SHP77 treated with DMSO at 0.1 percent for 48 hours (cell line): ENCODE measurements at regions not wholly inside any gene's neighbourhood (a gene's known extent, or its start where the extent isn't known, plus 50 kb on each side); places are given as distances from the start of the nearest gene placed in this dataset.
"Not testable (repeated sequence)": the region's sequence is repeated elsewhere in the genome, so short reads cannot be mapped to it uniquely, and the experiment has no call there.

Experiments
- DNase-seq: peaks from one replicate; lab custom pipeline; 2025; lab: John Stamatoyannopoulos, UW

DNA sequence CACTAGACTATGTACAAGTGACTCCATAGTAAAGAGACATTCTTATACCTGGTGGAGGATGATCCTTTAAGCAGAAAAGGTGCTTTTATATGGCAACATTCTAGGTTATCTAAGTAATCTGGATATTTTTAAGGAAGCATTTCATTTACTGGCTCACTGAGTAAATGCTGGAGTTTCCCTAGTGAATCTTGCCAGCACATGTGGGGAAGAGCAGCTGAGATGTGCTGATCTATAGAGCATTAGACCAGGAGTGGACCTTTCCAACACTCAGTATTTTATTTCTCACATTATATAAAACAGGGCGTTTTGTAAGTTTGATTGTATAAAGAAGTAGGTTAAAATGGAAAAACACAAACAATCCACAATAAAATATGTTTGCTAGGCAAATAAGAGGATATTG is 478.5 kb downstream of the ATP23 start:
- no peak for DNase-seq

DNA sequence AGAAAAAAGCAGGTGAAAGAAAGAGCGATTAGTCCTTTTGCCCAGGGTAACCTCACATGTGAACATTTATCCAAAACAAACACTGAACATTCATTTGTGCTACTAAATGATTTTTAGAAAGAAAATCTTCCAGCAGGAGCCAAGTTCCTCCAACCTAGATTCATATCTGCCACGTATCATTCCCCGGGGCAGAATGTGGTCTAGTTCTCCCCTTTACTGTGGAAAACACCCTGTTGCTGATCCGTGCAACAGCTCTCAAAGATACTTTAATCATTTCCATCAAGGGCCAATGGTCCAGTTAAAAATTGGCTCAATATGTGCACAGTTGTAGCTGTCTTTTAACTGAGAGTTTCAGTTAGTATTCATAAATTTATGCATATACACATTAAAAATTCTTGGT is 479.1 kb downstream of the ATP23 start:
- DNase-seq = no peak

DNA sequence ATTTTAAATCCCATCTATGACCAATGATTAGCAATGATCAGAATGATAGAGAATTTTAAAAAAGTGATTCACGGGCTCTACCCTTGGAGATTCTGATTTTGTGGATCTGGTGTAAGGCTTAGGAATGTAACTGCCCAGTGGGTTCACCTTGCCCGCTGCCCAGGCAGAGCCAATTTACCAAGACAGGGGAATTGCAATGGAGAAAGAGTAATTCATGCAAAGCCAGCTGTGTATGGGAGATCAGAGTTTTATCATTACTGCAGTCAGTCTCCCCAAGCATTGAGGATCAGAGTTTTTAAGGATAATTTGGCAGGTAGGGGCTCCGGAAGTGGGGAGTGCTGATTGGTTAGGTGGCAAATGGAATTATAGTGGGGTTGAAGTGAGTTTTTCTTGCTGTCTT is 480.6 kb downstream of the ATP23 start:
- DNase-seq = no peak

DNA sequence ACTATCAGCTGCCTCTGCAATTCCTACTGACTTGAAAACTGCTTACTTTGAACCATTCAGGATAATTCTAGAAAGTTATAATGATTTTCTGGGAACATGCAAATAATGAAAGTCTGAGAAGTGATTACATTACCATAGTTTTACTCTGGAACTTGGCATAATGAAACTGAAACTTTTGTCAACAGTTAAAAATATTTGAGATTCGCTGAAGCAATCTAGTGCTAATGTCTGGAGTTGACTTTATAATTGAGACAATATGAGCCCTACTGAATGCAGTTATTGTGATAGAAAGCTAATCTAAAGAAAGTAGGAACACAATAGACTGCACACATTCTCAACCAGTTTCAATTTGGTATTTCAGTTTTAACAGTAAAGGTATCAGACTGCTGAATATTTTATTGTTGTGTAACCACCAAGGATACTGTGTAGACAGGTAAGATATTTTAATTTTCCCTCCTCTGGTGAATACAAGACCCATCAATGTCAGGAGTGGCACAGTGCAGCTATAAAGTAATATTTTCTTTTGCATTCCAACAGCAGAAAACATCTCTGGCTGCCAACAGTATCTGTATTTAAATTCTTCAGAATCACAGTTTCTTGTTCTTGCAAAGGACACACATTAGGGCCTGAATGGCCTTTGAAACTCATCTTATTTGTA is 483.5 kb downstream of the ATP23 start:
- no peak for DNase-seq

DNA sequence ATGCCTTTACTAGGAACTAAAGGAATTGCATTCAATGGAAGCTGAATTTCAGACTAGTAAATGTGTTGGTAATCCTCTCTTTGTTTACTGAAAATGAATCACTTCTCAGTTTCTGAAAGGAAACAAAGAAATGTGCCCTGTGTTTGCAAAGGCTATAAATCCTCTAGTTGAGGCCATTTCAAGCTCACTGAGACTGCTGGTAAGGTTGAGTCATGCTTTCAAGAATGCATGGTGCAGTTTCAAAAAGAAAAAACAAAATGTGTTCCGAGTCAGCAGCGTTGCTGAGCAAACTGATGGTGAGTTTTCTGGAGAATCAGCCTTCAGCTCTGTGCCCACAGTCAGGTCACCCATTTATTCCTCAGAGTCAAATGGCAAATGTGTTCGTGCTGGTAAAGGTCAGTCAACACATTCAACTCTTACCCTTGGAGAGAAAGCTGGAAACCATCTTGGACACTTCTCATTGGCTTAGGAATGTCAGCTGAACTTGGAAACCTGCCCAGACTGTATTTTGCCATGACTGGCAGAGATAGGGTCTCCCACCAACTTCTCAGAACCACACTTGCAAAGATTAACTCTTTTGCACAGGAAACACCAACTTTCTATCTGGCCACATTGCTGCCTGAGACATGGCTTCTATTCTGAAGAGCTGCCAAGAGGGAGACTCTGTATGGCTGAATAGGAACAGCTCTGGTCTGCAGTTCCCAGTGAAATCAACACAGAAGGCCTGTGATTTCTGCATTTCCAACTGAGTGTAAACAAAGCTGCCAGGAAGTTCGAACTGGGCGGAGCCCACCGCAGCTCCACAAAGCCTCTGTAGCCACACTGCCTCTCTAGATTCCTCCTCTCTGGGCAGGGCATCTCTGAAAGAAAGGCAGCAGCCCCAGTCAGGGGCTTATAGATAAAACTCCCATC is 484.4 kb downstream of the ATP23 start:
- DNase-seq = no peak

DNA sequence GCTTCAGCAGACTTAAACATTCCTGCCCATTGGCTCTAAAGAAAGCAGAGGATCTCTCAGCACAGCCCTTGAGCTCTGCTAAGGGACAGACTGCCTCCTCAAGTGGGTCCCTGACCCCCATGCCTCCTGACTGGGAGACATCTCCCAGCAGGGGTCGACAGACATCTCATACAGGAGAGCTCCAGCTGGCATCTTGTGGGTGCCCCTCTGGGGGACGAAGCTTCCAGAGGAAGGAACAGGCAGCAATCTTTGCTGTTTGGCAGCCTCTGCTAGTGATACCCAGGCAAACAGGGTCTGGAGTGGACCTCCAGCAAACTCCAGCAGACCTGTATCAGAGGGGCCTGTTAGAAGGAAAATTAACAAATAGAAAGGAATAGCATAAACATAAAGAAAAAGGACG is 485.1 kb downstream of the ATP23 start:
- not testable (repeated sequence) for DNase-seq

DNA sequence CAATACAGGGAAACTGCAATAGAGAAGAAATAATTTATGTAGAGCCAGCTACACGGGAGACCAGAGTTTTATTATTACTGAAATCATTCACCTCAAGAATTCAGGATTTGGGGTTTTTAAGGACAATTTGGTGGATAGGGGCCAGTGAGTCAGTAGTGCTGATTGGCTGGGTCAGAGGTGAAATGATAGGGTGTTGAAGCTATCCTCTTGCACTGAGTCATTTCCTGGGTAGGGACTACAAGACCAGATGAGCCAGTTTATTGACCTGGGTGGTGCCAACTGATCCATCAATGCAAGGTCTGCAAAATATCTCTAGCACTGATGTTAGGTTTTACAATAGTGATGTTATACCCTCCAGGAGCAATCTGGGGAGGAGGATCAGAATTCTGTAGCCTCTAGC is 486.3 kb downstream of the LRIG3 start:
- no peak for DNase-seq

DNA sequence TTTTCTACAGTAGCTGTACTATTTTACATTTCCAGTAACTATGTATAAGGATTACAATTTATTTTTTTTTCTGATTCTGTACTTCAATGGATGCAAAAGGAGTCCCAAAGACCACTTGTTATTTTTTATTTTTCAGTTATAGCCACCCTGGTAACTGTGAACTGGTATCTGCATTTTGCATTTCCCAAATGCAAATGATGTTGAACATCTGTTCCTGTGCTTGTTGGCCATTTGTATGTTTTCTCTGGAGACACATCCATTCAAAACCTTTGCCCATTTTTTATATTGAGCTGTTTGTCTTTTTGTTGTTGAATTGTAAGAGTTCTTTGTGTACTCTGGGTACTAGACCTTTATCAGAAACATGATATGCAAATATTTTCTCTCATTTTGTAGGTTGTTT is 485.6 kb downstream of the LRIG3 start:
- no peak for DNase-seq

DNA sequence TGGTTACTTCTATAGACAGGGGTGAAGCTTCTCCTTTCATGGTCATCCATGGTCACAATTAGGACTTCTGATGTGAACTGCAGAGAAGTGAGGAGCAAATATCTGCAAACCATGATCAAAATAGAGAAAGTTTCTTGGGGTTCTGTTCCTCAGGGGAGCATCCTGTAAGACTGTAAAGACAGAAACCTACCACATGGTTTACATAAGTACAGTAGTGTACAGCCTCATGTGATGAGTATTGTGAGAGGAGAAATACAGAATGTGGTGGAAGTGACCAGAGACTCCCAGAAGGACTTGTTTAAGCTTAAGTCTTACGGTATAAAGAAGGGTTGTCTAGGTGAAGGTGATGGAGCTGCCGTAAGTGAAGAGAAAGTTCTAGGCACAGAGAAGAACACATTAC is 484.7 kb downstream of the LRIG3 start:
- no peak for DNase-seq

DNA sequence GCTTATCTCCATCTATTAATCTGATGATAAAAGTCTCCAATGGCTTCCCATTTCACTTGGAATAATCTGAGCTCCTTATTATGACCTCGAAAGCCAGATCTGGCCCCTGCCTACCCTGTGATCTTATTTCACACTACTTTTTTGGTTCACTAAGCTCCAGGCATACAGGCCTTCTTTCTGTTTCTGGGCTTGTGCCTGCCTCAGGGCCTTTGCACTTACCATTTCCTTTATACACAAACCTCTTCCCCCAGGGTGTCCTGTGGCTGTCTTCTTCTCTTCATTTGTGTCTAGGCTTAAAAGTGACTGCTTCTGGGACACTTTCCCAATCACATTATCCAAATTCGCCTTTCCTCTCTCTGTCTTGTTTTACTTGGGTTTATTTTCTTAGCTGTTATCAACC is 478.8 kb downstream of the LRIG3 start:
- DNase-seq = no peak

DNA sequence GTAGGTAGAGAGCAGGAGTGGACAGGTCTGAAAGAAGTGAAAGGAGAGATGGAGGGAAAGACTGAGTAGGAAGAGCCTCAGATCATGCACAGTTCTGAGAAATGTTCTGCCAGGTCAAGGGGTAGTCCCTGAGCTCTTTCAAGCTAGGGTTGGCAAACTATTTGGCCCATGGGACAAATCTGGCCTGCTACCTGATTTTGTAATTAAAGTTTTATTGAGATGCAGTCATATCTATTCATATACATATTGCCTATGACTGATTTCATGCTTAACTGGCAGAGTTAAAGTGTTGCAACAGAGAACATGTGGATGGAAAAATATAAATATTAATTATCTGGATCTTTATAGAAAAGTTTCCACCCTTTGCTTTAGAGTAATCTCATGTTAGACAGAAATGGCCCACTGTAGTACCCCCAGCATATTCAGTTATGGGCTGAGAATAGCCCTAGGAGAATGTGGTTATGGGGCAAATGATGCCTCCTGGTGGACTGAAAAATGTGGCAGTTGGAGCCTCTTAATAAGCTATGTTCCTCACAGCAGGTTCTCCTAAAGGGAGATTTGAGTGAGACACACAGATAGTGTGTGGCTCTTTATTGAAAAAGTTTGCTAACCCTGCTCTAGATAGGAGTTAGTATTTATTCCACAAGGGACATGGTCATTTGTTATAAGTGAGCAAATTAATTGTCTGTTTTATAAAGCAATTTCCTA is 476.9 kb downstream of the LRIG3 start:
- DNase-seq = no peak

DNA sequence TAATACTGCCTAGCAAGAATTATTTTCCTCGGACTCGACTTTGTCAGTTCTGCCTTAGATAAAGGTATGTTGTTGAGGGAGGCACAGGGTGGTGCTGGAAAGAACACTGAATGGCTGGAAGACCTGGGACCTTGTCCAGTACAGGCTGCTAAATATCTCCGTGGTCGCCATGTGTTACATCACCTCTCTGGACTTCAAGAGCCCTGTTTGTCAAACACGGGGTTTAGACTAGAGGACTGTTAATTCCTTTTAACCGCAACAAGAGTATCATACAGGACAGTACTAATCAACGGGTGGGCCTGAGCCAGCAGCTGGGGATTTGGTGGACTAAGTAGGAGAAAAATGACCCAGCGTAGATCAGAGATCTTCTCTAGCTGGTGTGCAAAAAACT is 476.3 kb downstream of the LRIG3 start:
- DNase-seq = no peak

DNA sequence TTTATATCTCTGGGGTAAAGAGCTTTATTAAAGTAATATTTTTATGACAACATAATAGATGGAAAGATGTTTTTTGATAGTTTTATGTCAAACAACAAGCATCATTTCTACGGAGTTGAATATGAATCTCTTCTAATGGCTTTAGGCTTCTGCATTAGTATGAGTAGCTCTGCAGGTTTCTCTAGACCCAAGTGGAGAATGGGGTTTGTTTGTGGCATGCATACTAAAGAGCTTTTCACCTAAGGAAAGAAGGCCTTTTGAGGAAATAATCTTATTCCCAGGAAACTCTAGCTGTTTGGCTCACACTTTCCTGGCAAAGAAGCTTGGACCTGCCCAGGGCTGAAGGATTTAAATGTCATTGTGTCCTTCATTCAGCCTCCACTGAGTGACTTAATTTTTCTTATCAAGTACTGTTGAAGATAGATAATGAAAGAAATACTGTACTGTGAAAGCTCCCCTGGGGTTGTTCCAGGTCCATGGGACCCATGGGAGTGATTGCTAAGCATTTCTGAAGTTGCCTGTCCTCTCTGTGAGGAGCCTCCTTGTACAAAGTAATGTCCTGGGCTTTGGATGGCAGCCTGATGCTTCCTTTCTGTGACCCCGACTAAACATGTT is 469.3 kb downstream of the LRIG3 start:
- no peak for DNase-seq

DNA sequence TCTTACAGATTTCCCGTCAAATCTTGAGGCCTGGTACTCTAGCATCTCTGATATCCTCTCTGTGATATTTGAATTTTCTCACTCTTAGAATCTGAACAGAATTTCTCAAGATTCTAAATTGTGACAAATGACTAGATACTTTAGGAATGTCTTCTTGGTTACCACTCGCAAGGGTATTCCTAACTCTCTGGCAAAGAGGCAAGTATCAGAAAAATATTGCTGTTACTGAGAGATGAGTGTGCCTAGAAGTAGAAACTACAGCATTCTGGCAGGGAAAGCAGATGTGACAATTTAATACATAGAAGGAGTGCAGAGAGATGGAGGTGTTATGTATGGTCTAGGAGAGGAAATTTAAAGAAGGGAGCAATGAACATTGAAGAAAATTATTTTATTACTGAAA is 467.8 kb downstream of the LRIG3 start:
- DNase-seq = no peak

DNA sequence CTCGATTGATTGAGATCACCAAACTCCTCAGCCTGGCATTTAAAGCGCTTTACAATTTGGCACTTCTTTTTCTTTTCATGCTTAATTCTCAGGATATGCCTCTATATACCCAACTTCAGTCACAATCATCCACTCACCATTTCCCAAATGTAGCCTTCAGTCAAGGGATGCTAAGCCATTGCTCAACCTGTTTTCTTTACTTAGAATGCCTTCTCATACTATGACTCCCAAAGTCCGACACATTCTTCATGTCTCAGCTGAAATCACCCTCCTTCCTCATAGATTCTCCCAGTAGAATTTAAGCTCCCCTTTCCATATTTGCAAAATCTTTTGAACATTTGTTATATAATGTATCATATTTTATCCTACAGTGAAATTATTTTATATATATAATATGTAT is 467.0 kb downstream of the LRIG3 start:
- DNase-seq = no peak

DNA sequence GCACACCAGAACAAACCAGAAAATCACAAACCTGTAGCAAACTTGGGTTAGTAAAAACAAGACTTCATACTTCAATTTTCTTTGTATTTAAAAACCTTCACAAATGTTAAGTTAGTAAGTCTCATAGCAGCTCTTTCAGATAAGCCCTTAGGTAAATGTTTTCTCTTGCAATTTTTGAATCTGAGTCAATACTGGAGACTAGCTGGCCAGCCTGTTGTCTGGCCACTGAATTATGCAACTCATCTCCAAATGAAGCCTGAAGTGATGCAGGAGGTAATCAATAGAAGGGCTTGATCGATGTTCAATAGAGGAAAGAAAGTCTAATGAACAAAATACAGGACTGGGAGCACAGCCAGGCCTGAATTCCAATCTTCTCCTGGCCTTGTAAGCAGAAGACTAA is 465.2 kb downstream of the LRIG3 start:
- no peak for DNase-seq

DNA sequence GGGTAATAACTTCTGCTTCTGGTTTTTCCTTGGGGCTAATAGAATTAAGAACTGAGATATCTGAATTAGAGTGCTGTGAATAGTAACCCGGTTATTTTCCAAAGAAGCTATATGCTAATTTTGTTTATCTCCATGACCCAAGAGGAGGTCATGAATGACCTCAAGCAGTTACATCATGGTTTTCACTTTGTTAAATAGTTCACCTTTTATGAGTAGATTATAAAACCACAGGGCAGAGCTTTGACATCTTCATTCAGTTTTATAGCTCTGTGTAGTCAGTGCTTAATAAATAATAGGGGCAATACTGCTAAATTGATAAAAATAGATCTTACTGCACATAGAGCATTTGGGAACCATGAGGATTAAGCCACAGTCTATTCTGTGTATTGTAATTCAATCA is 462.2 kb downstream of the LRIG3 start:
- no peak for DNase-seq

DNA sequence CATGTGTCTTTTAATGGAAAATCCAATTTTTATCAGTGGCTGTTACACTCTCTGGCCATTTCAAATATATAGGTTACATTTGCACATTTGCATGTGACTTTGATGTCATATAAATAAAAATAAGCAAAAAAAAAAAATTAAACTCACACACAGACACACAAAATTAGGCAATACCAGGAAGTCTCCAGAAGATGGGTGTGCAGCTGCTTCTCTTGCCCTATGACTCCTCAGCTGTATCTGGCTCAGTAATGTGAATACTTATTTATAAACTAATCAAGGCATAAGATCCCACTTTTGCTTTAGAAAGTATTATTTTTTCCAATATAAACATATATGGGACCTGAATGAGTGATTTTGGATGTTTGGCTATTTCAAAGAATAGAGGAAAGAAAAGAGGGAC is 461.1 kb downstream of the LRIG3 start:
- DNase-seq = no peak

DNA sequence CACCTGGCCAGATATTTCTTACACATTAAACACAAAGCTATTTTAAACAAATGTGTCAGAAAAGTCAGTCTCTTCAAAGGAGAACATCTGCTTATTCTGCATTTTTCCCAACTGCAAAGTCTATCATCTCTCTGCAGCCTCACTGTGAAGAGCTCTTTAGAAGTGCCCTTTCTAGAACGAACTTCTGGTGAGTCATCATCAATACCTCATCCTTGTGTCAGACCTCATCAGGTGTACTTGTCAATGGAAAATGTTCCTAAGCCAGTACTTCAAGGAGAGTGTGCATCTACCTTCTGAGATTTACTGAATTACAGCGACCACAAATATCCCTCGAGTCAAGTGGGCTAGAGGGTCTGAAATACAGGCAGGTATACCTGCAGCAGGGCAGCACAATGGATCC is 457.3 kb downstream of the LRIG3 start:
- no peak for DNase-seq

DNA sequence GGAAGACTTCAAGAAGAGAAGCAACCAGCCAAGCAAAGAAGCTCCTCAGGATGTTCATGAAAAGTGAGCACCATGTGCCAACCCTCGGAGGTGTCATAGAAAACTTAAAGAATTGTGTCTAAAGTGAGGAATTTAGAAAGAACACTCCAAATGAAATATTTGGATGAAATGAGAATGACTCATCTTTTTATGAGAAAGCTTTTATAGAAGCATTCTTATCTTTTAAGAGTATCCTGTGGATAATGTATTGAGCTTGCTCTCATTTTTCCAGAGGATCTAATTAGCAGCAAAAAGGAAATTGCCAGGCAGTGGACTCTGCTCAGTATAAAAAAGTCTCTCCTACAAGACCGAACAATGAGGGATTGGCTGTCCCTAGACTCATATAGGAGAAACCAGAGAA is 454.9 kb downstream of the LRIG3 start:
- no peak for DNase-seq

DNA sequence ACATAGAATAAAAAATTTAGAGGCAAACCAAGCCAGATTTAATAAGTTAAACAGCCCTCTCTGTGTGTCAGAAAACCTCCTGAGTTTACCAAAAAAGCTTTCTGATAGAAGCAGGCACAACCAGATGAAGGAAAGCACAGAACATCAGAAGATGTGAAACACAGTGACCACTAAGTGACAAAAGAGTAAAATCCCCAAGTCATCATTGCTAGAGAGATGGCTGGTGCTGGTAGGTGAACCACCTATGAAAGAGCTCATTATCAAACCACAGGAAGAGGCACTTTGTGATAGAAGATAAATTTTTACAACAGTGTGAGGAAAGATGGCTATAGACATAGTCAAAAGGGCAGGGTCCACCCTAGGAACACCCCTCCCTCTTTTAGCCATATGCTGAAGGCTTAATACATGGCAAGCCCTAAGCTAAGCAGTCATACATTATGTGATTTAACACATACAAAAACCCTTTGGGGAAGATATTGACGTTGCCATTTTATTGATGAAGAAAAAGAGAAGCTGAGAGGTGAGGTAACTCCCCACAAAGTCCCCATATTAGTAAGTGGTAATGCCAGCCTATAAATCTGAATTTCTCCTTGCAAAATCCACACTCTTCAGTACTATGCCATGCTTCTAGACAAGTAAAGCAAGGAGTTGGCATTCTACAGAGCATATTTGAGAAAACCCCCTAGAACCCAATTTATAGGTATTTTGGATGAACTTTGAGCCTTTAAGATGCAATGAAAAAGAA is 449.9 kb downstream of the LRIG3 start:
- DNase-seq = no peak

DNA sequence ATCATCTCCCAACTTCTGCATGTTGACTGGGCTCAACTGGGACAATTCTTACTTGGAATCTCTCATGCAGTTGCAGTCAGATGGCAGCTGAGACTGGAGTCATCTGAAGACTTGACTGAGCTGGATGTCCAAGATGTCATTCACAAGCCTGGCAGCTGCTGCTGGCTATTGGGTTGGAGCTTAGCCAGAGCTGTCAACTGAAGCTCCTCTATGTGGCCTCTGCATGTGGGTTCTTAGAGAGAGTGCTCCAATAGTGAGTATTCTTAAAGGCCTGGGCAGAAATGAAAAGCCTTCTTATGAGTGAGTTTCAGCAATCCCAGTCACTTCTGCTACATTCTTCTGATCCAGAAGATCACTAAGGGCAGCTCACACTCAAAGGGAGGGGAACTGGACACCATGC is 440.9 kb downstream of the LRIG3 start:
- DNase-seq = peak; percentile 7
